Breast epithelium (tissue), 3 donors: ENCODE measurements at regions not wholly inside any gene's neighbourhood (a gene's known extent, or its start where the extent isn't known, plus 50 kb on each side); places are given as distances from the start of the nearest gene placed in this dataset.

ENCODE experiments used
- POLR2A ChIP-seq: fragments of 450-650 bp; IDR thresholded peaks from one replicate; pipeline ENCODE4 v1.6.1; 2016; ENCODE audit warnings: antibody characterized with exemption, mild to moderate bottlenecking, moderate library complexity
- POLR2AphosphoS5 ChIP-seq, 3 donors: sonication (generic); formaldehyde crosslinking; IDR thresholded peaks; one replicate each; pipeline ENCODE4 v1.6.1; 2017; ENCODE audit warnings: antibody characterized with exemption in 3 of 3
- TF ChIP-seq, protein P1 (sequence below), 3 donors: fragments of 450-650 bp; IDR thresholded peaks; one replicate each; pipeline ENCODE4 v1.5.1; 2016 to 2017; ENCODE audit warnings: antibody characterized with exemption in 3 of 3, mild to moderate bottlenecking in 3 of 3, moderate library complexity in 3 of 3

DNA sequence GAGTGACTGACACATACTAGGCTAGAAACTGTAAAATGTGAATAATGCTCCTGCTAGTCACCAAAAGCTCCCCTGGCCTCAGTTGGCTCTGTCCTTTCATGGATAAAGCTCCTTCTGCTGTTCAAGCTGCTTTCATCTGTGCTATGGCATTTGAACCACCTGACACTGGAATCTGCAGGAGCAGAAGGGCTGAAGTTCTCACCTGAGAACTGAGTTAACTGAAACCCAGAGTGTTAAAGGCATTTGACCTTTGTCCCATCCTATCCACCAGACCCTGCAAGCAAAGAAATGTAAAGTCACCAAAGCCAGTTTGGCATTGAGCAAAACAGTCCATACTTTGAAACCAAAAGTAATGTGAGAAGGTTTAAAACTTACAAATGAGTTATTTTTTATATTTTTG is 77.7 kb downstream of the BMP2 start:
- TF ChIP-seq, protein P1, sequence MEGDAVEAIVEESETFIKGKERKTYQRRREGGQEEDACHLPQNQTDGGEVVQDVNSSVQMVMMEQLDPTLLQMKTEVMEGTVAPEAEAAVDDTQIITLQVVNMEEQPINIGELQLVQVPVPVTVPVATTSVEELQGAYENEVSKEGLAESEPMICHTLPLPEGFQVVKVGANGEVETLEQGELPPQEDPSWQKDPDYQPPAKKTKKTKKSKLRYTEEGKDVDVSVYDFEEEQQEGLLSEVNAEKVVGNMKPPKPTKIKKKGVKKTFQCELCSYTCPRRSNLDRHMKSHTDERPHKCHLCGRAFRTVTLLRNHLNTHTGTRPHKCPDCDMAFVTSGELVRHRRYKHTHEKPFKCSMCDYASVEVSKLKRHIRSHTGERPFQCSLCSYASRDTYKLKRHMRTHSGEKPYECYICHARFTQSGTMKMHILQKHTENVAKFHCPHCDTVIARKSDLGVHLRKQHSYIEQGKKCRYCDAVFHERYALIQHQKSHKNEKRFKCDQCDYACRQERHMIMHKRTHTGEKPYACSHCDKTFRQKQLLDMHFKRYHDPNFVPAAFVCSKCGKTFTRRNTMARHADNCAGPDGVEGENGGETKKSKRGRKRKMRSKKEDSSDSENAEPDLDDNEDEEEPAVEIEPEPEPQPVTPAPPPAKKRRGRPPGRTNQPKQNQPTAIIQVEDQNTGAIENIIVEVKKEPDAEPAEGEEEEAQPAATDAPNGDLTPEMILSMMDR (IDR thresholded peaks at IDR 0.05): no peak
- TF ChIP-seq POLR2A (no peak), POLR2AphosphoS5 (IDR thresholded peaks at IDR 0.05) (no peak)
